RWPE2 (cell line): ENCODE measurements at regions not wholly inside any gene's neighbourhood (a gene's known extent, or its start where the extent isn't known, plus 50 kb on each side); places are given as distances from the start of the nearest gene placed in this dataset.

Experiments
- ATAC-seq: fragments of 200-7000 bp; cut with Tn5 transposase; 3 replicates; pipeline ENCODE4 v1.9.1; 2021; ENCODE audit warnings: low read depth
- DNase-seq: peaks from one replicate; pipeline ENCODE4 v3.0.0-alpha.2; 2020; ENCODE audit warnings: low spot score
- H3K27ac ChIP-seq: fragments of 450-650 bp; 2 replicates; pipeline ENCODE4 v1.5.1; 2017; ENCODE audit warnings: mild to moderate bottlenecking; ENCODE audit not compliant: poor library complexity, severe bottlenecking
- H3K27me3 ChIP-seq: fragments of 250-450 bp; sonication (Bioruptor Pico); 2 replicates; pipeline ENCODE4 v1.5.1; 2021; ENCODE audit warnings: mild to moderate bottlenecking, moderate library complexity; ENCODE audit not compliant: insufficient read depth, poor library complexity, severe bottlenecking
- H3K36me3 ChIP-seq: fragments of 250-450 bp; sonication (Bioruptor Pico); 2 replicates; pipeline ENCODE4 v1.5.1; 2020; ENCODE audit warnings: low read depth, mild to moderate bottlenecking, moderate library complexity
- H3K4me1 ChIP-seq: fragments of 250-450 bp; sonication (Bioruptor Pico); 2 replicates; pipeline ENCODE4 v1.5.1; 2021; ENCODE audit warnings: mild to moderate bottlenecking, moderate library complexity; ENCODE audit not compliant: insufficient read depth, poor library complexity, severe bottlenecking
- H3K4me3 ChIP-seq: fragments of 250-450 bp; sonication (Bioruptor Pico); 2 replicates; pipeline ENCODE4 v1.5.1; 2021; ENCODE audit warnings: mild to moderate bottlenecking, moderate library complexity; ENCODE audit not compliant: severe bottlenecking
- H3K9me3 ChIP-seq: fragments of 250-450 bp; sonication (Bioruptor Pico); 2 replicates; pipeline ENCODE4 v1.5.1; 2021; ENCODE audit warnings: mild to moderate bottlenecking, moderate library complexity; ENCODE audit not compliant: severe bottlenecking
- TF ChIP-seq, protein P1 (sequence below): fragments of 450-650 bp; IDR thresholded peaks from one replicate; pipeline ENCODE4 v1.5.1; 2017; ENCODE audit warnings: mild to moderate bottlenecking, moderate library complexity; ENCODE audit not compliant: poor library complexity, severe bottlenecking

DNA sequence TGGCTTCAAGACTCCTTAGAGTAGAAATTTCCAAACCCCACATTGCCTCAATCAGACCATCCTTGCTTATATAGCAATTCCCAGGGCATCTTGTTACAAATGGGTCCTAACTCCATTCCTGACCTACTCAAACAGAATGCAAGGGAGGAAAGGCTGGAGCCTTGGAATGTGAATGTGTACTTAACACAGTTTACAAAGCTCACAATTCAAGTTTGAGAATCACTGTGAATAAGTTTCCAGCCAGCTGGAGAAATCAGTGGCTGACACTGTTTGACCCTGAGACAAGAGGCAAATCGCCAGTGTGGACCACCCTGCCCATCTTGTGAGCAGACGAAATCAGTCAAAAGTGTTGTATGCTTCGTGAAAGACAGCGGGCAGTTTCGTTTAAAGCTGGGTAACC, 65.5 kb downstream of the SOWAHC start:
- TF ChIP-seq, protein P1, sequence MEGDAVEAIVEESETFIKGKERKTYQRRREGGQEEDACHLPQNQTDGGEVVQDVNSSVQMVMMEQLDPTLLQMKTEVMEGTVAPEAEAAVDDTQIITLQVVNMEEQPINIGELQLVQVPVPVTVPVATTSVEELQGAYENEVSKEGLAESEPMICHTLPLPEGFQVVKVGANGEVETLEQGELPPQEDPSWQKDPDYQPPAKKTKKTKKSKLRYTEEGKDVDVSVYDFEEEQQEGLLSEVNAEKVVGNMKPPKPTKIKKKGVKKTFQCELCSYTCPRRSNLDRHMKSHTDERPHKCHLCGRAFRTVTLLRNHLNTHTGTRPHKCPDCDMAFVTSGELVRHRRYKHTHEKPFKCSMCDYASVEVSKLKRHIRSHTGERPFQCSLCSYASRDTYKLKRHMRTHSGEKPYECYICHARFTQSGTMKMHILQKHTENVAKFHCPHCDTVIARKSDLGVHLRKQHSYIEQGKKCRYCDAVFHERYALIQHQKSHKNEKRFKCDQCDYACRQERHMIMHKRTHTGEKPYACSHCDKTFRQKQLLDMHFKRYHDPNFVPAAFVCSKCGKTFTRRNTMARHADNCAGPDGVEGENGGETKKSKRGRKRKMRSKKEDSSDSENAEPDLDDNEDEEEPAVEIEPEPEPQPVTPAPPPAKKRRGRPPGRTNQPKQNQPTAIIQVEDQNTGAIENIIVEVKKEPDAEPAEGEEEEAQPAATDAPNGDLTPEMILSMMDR, result no peak
- DNase-seq (no peak), ATAC-seq (no peak)
- no peaks in the 10 kb centered on the region for H3K27me3 ChIP-seq
- no peak overlapping the region for H3K27ac ChIP-seq
- H3K4me1 ChIP-seq, result peaks cover 4% of the 10 kb centered on the region
- H3K9me3 ChIP-seq, result no peaks in the 10 kb centered on the region
- H3K4me3 ChIP-seq, result no peak overlapping the region
- no peaks in the 10 kb centered on the region for H3K36me3 ChIP-seq

DNA sequence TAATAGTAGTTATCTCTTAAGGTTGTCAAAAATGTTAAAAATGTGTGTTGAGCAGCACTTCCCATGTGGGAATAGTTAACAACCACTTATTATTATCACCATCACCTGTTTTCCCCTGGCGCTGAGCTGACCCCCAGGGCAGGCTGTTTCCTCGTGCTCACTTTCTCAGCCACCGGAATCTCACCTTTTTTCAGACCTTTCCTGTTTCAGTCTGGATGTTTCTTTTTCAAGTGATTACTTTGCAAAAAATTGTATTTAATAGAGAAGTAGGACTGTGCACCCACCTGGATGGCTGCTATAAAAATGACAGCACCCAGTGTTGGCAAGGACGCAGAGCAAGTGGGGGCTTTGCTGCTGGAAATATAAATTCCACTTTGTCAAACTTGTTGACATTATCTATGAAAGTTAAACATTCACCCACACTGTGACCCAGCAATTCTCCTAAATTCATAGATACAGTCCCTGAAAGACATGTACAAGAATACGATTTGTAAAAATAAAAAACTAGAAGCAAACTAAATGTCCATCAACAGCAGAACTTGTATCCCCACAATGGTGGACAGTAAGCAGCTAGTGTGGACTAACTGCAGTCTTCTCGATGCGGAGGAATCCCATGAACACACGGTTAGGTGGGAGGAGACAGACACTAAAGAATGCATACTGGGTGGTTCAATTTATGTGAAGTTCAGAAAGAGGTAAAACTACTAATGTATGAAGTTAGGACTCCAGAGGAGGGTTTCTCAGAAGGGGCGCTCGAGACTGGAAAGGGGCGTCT, 66.5 kb downstream of the SOWAHC start:
- no peak overlapping the region for H3K4me3 ChIP-seq
- no peaks in the 10 kb centered on the region for H3K9me3 ChIP-seq
- no peaks in the 10 kb centered on the region for H3K27me3 ChIP-seq
- no peaks in the 10 kb centered on the region for H3K36me3 ChIP-seq
- TF ChIP-seq, protein P1, result no peak
- H3K27ac ChIP-seq, result no peak overlapping the region
- no peak for DNase-seq
- H3K4me1 ChIP-seq, result peaks cover 4% of the 10 kb centered on the region
- no peak for ATAC-seq

DNA sequence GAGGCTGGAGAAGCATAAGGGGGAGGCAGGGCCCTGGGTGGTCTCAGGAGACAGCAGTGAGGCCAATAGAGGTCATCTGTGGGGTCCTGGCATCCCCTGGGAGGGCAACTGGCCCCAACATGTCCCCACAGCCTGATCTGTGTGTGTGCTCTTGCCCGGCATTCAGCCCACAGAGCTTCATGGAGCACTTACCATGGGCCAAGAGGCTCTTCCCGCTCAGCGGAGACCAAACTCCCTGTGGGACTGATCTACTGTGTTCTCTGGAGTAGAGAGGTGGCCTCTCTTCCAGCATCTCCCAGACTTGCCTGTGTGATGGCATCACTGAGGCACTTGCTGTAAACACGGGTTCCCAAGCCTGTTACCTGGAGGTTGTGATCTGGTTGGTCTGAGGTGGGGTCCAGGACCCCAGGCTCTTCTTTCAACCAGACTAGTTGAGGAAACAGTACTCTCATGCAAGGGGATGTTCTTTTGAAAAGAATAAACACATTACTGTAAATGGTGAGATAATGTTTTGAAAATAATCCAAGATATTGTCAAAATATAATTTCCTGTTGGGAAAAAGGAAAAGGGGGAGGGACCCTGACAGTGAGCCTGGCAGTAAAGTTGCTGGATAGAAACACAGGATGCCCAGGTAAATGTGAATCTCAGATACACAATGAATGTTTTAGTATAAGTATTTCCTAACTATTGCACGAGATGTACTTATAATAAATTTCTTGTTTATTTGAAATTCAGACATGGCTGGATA, 67.6 kb downstream of the SOWAHC start:
- Histone ChIP-seq H3K27ac (no peak overlapping the region), H3K27me3 (no peaks in the 10 kb centered on the region), H3K4me3 (no peak overlapping the region), H3K9me3 (no peaks in the 10 kb centered on the region), H3K36me3 (no peaks in the 10 kb centered on the region), H3K4me1 (no peaks in the 10 kb centered on the region)
- TF ChIP-seq, protein P1, result no peak
- DNase-seq (no peak), ATAC-seq (no peak)

DNA sequence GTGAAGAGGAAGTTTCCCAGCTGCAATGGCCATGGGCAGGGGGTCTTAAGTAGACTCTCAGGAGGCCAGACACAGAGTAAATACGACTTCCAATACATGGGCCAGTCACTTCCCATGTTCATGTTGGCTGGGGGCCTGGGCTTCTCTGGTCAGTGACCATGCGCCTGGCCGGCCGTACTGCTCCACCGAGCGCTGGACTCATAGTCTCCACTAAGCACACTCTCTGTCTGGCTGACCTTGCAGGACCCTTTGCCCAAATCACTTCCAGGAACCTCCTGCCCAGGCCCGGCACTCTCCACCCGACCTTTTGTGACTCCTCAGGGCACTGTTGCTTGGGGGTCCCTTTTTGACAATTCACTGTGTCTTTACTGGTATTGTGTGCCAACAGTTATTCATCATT, 69.3 kb downstream of the SOWAHC start:
- Histone ChIP-seq H3K27me3 (no peaks in the 10 kb centered on the region), H3K27ac (no peak overlapping the region), H3K9me3 (no peaks in the 10 kb centered on the region), H3K4me3 (no peak overlapping the region), H3K4me1 (no peaks in the 10 kb centered on the region), H3K36me3 (no peaks in the 10 kb centered on the region)
- ATAC-seq, result no peak
- TF ChIP-seq, protein P1, result no peak
- DNase-seq, result no peak

DNA sequence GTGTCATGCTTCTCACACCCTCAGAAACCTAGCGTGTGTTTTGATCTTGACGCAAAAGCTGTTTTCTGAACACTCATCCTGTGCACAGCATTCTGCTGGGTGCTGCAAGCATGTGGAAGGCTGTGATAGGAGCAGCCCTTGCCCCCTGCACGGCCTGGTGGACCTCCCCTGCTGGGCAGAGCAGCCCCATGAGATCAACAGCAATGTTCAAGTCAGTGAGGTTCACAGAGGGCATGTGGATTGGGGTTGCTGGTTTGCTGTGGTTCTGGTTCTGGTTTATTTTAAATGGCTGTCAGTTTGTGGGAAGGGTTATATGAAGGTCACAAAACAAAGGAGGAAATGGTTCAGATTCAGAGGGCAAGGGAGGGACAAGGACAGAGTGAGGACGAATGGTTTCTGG, 71.3 kb downstream of the SOWAHC start:
- no peaks in the 10 kb centered on the region for H3K9me3 ChIP-seq
- no peaks in the 10 kb centered on the region for H3K4me1 ChIP-seq
- H3K36me3 ChIP-seq, result no peaks in the 10 kb centered on the region
- no peak for ATAC-seq
- TF ChIP-seq, protein P1, result no peak
- no peak overlapping the region for H3K4me3 ChIP-seq
- no peak overlapping the region for H3K27ac ChIP-seq
- H3K27me3 ChIP-seq, result no peaks in the 10 kb centered on the region
- no peak for DNase-seq
